Gastrocnemius medialis (tissue), 4 donors: ENCODE measurements at regions not wholly inside any gene's neighbourhood (a gene's known extent, or its start where the extent isn't known, plus 50 kb on each side); places are given as distances from the start of the nearest gene placed in this dataset.

ENCODE experiments used
- POLR2A ChIP-seq, 2 donors: fragments of 450-650 bp; IDR thresholded peaks; one replicate each; pipeline ENCODE4 v1.6.1; 2017; ENCODE audit warnings: antibody characterized with exemption in 2 of 2, mild to moderate bottlenecking in 2 of 2, moderate library complexity in 2 of 2
- TF ChIP-seq, protein P1 (sequence below), 5 experiments: fragments of 450-650 bp in 3 of 5; fragments of 200-600 bp in 2 of 5; sonication (generic) in 2 of 5; IDR thresholded peaks in 4 of 5; conservative IDR thresholded peaks in 1 of 5; 1 replicate in 4 of 5; 2 replicates in 1 of 5; pipeline ENCODE4 v1.5.1; 2016 to 2019; ENCODE audit warnings: antibody characterized with exemption in 5 of 5, mild to moderate bottlenecking in 3 of 5, moderate library complexity in 3 of 5

DNA sequence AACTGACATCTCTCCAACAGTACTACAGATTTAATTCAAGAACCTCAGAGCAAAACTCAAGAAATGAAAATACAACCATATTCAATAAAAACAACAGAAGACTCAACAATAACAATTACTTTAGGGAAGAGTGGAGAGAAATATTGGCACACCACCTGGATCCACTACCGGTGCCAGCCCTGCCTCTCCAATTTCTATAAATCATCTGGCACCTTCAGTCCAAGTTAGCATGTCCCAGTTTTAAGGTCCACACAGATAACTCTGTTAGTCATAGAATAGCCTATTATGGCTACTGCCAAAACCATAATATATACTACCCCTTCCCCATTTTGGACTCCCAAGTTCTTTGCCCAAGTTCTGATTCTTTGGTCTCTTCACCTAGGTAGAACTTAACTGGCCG, 69.9 kb upstream of the PSMA6 start:
- TF ChIP-seq, protein P1, sequence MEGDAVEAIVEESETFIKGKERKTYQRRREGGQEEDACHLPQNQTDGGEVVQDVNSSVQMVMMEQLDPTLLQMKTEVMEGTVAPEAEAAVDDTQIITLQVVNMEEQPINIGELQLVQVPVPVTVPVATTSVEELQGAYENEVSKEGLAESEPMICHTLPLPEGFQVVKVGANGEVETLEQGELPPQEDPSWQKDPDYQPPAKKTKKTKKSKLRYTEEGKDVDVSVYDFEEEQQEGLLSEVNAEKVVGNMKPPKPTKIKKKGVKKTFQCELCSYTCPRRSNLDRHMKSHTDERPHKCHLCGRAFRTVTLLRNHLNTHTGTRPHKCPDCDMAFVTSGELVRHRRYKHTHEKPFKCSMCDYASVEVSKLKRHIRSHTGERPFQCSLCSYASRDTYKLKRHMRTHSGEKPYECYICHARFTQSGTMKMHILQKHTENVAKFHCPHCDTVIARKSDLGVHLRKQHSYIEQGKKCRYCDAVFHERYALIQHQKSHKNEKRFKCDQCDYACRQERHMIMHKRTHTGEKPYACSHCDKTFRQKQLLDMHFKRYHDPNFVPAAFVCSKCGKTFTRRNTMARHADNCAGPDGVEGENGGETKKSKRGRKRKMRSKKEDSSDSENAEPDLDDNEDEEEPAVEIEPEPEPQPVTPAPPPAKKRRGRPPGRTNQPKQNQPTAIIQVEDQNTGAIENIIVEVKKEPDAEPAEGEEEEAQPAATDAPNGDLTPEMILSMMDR (IDR thresholded peaks at IDR 0.05 in 4 of 5, conservative IDR thresholded peaks at IDR 0.05 in 1 of 5) = no peak
- TF ChIP-seq POLR2A (IDR thresholded peaks at IDR 0.05) = no peak
